Right kidney (tissue), 1 donor: ENCODE measurements at regions not wholly inside any gene's neighbourhood (a gene's known extent, or its start where the extent isn't known, plus 50 kb on each side); places are given as distances from the start of the nearest gene placed in this dataset.

Experiments
- DNase-seq: peaks from one replicate; pipeline ENCODE4 v3.0.0-alpha.2; 2016

GRCh38 chr11:131302836-131303235, 67.6 kb upstream of the NTM start:
- no peak for DNase-seq

GRCh38 chr11:131303611-131304119, 66.8 kb upstream of the NTM start:
- no peak for DNase-seq

GRCh38 chr11:131305005-131305404, 65.4 kb upstream of the NTM start:
- no peak for DNase-seq

GRCh38 chr11:131307506-131307905, 62.9 kb upstream of the NTM start:
- no peak for DNase-seq

GRCh38 chr11:131309776-131310175, 60.6 kb upstream of the NTM start:
- DNase-seq = no peak

GRCh38 chr11:131311776-131312514, 58.5 kb upstream of the NTM start:
- no peak for DNase-seq
